Central memory CD8-positive, alpha-beta T cell (primary cell): ENCODE measurements at regions not wholly inside any gene's neighbourhood (a gene's known extent, or its start where the extent isn't known, plus 50 kb on each side); places are given as distances from the start of the nearest gene placed in this dataset.

Experiments used
- ATAC-seq: fragments of 150-1000 bp; cut with Tn5 transposase; replicated peaks from 2 replicates; pipeline ENCODE4 v1.10.0; 2022; ENCODE audit warnings: mild to moderate bottlenecking, moderate FRiP score, moderate number of reproducible peaks; ENCODE audit not compliant: poor library complexity, severe bottlenecking; ENCODE audit errors: extremely low read depth
- DNase-seq, 2 donors: peaks; one replicate each; pipeline ENCODE4 v3.0.0; 2021; ENCODE audit warnings: low spot score in 2 of 2
- H3K27ac Mint-ChIP-seq: one replicate; pipeline ENCODE4 v1.8.0; 2022; ENCODE audit warnings: low read depth, mild to moderate bottlenecking, moderate library complexity, mixed read lengths
- H3K27me3 Mint-ChIP-seq: one replicate; pipeline ENCODE4 v1.8.0; 2022; ENCODE audit warnings: mixed read lengths
- H3K36me3 Mint-ChIP-seq: one replicate; pipeline ENCODE4 v1.8.0; 2022; ENCODE audit warnings: mild to moderate bottlenecking, moderate library complexity, mixed read lengths; ENCODE audit not compliant: insufficient read depth
- H3K4me1 Mint-ChIP-seq: one replicate; pipeline ENCODE4 v1.8.0; 2022; ENCODE audit warnings: mixed read lengths
- H3K4me3 Mint-ChIP-seq: one replicate; pipeline ENCODE4 v1.8.0; 2022; ENCODE audit warnings: mild to moderate bottlenecking, moderate library complexity, mixed read lengths
- H3K9me3 Mint-ChIP-seq: one replicate; pipeline ENCODE4 v1.8.0; 2022; ENCODE audit warnings: mixed read lengths

DNA sequence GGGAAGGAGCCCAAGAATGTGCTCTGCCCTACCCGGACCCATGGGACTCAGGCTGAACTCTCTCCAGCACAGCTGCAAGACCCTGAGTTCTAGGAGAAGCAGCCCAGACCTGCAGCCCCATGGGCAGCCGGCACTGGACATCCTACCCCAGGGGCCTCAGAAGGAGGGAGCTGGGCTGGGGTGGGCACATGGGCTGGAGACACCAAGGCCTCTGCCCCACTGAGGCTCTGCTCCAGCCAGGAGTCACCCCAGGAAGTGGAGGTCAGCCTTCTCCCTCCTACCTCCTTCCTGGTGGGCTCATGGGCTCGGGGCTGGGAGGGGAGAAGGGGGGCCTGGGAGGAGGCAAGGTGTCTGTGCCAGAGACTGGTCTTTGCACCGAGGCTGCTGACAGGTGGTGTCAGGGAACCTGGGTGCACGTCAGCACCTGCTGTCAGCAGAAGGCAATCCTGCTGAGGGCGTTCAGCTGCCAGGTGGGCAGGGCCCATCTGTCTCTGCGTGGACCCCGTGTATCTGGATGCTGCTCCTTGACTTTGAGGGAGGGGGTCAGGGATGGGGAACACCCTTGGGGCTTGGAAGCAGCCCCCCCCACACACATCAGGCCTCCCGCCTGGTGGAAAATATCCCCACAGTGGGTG, 95.2 kb downstream of the PDGFA start:
- H3K27me3 Mint-ChIP-seq, result no peaks in the 10 kb centered on the region
- H3K4me3 Mint-ChIP-seq, result no peak overlapping the region
- no peaks in the 10 kb centered on the region for H3K9me3 Mint-ChIP-seq
- DNase-seq (no peak), ATAC-seq (no peak)
- no peaks in the 10 kb centered on the region for H3K4me1 Mint-ChIP-seq
- H3K27ac Mint-ChIP-seq, result no peak overlapping the region
- peaks cover 2% of the 10 kb centered on the region for H3K36me3 Mint-ChIP-seq

DNA sequence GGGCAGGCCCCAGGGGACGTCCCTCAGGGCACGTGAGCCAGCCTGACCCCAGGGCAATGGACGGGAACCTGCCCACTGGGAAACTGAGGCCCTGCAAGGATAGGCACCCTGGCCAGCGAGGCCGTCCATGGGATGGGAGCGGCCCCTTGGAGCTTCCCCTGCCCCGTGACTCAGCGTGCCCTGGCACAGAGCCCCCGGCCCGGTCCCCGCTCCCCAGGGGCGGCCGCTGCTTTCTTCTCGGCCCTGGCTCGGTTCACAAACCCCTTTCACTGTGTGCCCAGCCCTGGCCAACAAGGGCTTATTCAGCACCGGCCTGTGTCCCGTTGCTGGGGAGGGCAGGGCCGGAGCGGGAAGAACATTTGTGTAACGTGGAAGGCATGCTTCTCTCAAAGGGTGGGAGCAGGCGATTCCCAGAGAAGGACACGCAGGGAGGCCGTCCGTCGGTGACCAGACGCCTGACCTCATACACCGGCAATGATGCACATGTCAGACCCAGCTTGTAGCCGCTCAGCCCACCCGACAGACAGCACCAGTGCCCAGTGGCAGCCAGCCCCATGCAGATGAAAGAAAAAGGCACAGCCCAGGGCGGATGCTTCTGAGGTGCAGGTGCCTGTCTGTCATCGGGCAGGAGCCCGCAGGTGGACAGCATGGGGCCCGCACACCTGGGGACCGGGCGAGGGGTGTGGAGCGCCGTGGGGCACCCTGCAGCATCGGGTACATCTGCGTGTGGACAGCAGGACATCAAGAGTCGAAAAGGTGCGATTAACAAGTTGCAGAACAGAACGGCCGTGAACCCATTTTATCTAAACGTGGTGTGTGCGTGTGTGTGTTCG, 94.5 kb downstream of the PDGFA start:
- Mint-ChIP-seq H3K9me3 (no peaks in the 10 kb centered on the region), H3K27ac (no peak overlapping the region), H3K36me3 (peaks cover 2% of the 10 kb centered on the region), H3K4me1 (no peaks in the 10 kb centered on the region), H3K27me3 (no peaks in the 10 kb centered on the region), H3K4me3 (no peak overlapping the region)
- DNase-seq (no peak), ATAC-seq (no peak)

DNA sequence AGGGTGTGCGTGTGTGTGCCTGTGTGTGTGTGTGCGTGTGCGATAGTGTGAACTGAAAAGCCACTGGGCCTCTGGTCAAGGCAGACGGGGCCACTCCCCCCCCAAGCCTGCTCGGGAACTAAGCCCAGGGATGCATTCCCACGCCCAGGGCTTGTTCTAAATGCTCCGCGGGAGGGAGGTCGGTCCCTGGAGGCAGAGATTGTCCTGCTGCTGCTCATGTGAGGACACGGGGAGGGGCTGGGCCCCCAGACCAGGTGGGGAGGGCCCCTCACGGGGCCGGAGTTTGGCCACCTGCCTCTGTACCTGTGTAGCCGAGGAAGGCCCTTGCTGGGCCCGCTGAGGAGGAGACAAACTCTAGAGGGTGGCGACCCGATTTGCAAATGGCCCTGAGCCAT, 93.9 kb downstream of the PDGFA start:
- no peak for ATAC-seq
- Mint-ChIP-seq H3K27me3 (no peaks in the 10 kb centered on the region), H3K4me3 (no peak overlapping the region), H3K4me1 (no peaks in the 10 kb centered on the region), H3K27ac (no peak overlapping the region), H3K9me3 (no peaks in the 10 kb centered on the region), H3K36me3 (peaks cover 2% of the 10 kb centered on the region)
- no peak for DNase-seq

DNA sequence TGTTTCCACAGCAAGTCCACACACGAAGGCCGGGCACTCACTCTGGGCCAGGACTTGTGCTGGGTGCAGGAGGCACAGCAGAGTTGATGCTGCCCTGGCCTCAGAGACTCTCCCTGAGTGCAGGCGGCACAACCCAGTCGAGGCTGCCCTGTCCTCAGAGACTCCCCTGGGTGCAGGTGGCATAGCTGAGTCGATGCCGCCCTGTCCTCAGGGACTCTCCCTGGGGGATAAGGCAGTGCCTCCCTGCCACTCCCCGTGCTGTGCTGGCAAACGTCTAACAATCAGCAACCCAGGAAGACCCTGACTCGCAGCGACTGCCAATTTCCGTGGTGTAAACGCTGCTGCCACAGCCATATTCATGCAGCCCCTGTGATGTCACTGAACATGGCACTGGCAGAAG, 93.1 kb downstream of the PDGFA start:
- peaks cover 2% of the 10 kb centered on the region for H3K36me3 Mint-ChIP-seq
- DNase-seq, result no peak
- no peaks in the 10 kb centered on the region for H3K27me3 Mint-ChIP-seq
- no peak overlapping the region for H3K27ac Mint-ChIP-seq
- H3K4me3 Mint-ChIP-seq, result no peak overlapping the region
- no peak for ATAC-seq
- H3K4me1 Mint-ChIP-seq, result no peaks in the 10 kb centered on the region
- H3K9me3 Mint-ChIP-seq, result no peaks in the 10 kb centered on the region

DNA sequence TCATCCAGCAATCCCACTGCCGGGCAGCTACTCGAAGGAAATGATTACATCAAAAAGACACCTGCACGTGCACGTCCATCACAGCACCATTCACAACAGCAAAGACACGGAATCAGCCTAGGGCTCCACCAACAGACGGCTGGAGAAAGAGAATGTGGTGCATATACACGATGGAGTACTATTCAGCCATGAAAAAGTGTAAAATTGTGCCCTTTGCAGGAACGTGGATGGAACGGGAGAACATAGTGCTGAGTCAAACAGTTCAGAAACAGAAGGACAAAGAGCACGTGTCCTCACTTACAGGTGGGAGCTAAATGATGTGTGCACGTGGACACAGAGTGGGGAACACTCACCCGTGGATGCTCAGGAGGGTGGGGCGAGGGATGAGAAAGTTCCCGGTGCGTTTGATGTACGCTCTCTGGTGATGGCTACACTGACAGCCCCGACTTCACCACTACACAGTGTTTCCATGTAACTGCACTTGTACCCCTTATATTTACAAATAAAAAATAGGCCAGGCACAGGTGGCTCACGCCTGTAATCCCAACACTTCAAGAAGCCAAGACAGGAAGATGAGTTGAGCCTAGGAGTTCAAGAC, 92.0 kb downstream of the PDGFA start:
- Mint-ChIP-seq H3K27me3 (no peaks in the 10 kb centered on the region), H3K9me3 (no peaks in the 10 kb centered on the region), H3K4me3 (no peak overlapping the region), H3K4me1 (no peaks in the 10 kb centered on the region), H3K27ac (no peak overlapping the region), H3K36me3 (peaks cover 2% of the 10 kb centered on the region)
- no peak for ATAC-seq
- DNase-seq, result no peak

DNA sequence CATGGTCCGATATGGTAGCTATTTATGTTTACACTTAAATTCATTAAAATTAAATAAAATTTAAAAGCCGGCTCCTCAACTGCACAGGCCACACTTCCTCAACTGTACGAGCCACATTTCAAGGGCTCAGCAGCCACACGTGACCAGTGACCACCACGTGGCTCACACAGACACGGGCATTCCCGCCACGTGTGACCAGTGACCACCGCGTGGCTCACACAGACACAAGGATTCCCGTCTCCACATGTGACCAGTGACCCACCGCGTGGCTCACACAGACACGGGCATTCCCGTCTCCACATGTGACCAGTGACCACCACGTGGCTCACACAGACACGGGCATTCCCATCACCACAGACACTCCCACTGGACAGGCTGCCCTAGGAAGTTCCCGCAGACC, 91.3 kb downstream of the PDGFA start:
- H3K36me3 Mint-ChIP-seq, result peaks cover 2% of the 10 kb centered on the region
- no peak overlapping the region for H3K27ac Mint-ChIP-seq
- no peak overlapping the region for H3K4me3 Mint-ChIP-seq
- no peak for DNase-seq
- no peaks in the 10 kb centered on the region for H3K9me3 Mint-ChIP-seq
- no peaks in the 10 kb centered on the region for H3K4me1 Mint-ChIP-seq
- no peak for ATAC-seq
- no peaks in the 10 kb centered on the region for H3K27me3 Mint-ChIP-seq

DNA sequence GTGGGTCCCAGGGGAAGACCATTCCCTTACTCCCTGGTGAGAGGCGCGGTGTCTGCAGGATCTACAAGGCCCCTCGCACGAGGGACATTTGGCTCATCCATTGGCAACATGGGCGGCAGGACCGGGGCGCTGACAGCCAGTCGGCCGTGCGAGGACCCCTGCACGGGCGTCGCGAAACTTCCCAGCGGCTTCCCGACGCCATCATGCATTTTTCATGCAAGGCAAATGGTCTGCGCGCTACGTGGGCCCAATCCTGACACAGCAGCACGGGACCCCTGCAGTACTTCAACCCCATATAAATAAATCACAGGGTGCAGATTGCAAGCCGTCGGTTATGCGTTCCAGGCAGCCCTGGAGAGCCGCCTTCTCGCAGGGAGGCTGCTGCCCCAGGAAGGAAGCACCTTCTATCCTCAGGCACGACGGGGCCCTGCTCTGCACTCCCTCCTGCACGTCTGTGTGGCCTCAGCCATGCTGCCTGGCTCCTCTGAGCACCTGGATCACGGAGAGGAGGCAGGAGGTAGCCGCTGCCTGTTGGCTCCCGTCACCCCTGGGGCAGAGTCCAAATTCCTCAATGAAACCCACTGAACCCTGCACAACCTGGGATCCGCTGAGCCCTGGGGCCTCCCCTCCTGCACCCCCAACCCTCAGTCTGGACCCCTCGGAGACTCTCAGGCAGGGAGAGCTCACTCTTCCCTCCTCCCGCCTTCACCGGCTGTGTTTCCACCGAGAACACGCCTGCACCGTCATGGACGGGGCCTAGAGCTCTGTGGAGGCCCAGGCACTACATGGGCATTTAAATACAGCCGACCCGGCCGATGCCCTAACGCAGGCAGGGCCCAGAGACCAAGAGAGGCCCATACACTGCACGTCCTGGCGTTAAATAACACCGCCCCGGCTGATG, 90.5 kb downstream of the PDGFA start:
- Mint-ChIP-seq H3K36me3 (no peaks in the 10 kb centered on the region), H3K4me1 (no peaks in the 10 kb centered on the region), H3K9me3 (no peaks in the 10 kb centered on the region), H3K27ac (no peak overlapping the region), H3K27me3 (no peaks in the 10 kb centered on the region), H3K4me3 (no peak overlapping the region)
- ATAC-seq, result no peak
- DNase-seq, result no peak

DNA sequence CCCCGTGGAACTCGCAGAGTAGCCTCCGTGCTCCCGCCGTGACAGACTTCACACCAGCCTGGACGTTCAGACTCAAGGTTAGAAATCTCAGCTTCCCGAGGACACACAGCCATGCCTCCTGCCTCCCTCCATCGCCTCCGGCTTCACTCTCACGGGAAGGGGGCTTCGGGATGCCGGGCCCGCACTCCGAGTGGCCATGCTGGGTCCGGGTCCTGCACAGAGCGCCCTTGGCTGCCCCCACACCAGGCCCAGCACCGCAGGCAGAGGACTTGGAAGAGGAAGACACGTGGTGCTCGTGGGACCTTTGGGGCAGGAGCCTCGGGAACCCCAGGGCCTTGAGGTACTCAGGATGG, 89.8 kb downstream of the PDGFA start:
- Mint-ChIP-seq H3K27me3 (no peaks in the 10 kb centered on the region), H3K36me3 (no peaks in the 10 kb centered on the region), H3K9me3 (no peaks in the 10 kb centered on the region), H3K27ac (no peak overlapping the region), H3K4me1 (no peaks in the 10 kb centered on the region), H3K4me3 (no peak overlapping the region)
- no peak for ATAC-seq
- no peak for DNase-seq

DNA sequence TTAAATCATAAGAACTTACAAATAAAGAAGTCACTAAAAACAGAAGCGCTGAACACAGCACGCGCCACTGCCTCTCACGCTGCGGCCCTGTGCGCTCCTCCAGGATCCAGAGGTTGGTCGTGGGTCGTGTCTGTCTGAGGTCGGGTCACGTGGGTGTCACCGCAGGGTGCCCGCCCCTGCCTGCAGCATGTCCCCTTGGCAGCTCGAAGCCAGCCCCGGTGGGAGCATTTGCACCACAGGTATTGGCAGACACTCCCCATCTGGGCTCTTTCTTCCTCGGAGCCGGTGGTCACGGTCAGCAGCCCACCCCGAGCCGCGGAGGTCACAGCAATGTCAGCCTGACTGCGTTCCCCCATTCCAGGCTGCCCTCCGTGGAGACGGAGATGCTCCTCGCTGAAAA, 88.6 kb downstream of the PDGFA start:
- H3K27me3 Mint-ChIP-seq, result no peaks in the 10 kb centered on the region
- no peaks in the 10 kb centered on the region for H3K4me1 Mint-ChIP-seq
- no peaks in the 10 kb centered on the region for H3K36me3 Mint-ChIP-seq
- no peak for ATAC-seq
- H3K9me3 Mint-ChIP-seq, result no peaks in the 10 kb centered on the region
- DNase-seq, result no peak
- H3K4me3 Mint-ChIP-seq, result no peak overlapping the region
- H3K27ac Mint-ChIP-seq, result no peak overlapping the region

DNA sequence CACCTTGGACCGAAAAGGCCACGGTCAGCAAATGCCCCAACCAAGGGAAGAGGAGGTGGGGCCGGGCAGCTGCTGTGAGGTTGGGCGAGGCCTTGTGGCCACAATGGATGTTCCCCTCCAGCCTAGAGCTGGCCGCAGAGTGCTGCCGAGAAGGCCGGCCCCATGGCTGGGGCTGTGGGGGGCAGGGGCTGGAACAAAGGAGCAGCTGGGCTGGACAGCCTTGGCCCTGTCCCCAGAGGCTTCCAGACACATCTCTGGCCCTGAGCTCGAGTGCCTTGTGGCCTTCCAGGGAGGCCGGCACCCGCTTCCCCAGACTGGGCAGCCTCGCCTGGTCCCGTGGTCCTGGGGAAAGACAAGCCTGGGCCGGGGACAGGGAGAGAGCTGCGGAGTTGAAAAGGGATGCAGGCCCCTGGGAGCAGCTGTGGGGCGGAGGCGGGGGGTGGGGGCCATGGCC, 88.0 kb downstream of the PDGFA start:
- no peak overlapping the region for H3K4me3 Mint-ChIP-seq
- H3K9me3 Mint-ChIP-seq, result no peaks in the 10 kb centered on the region
- no peak overlapping the region for H3K27ac Mint-ChIP-seq
- DNase-seq (no peak), ATAC-seq (no peak)
- no peaks in the 10 kb centered on the region for H3K36me3 Mint-ChIP-seq
- H3K4me1 Mint-ChIP-seq, result no peaks in the 10 kb centered on the region
- no peaks in the 10 kb centered on the region for H3K27me3 Mint-ChIP-seq

DNA sequence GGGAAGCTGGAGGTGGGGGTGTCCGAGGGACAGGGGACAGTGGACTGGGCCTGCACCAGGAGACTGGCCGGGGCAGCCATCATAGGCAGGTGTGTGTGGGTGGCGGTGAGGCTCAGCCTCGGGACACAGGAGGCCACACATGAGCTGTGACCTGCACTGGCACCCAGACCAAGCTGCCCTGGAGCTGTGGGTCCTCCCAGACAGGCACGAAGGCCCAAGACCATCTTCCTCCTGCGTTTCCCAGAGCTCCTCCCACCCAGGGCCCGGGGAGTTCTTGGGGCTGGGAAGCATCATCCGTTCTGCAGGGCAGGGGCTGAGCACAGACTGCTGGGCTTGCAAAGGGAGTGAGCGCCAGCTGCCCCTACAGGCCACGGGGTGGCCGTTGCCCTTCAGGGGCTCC, 87.4 kb downstream of the PDGFA start:
- H3K4me1 Mint-ChIP-seq, result no peaks in the 10 kb centered on the region
- H3K4me3 Mint-ChIP-seq, result no peak overlapping the region
- no peak for ATAC-seq
- no peaks in the 10 kb centered on the region for H3K27me3 Mint-ChIP-seq
- H3K9me3 Mint-ChIP-seq, result no peaks in the 10 kb centered on the region
- no peaks in the 10 kb centered on the region for H3K36me3 Mint-ChIP-seq
- no peak for DNase-seq
- no peak overlapping the region for H3K27ac Mint-ChIP-seq

DNA sequence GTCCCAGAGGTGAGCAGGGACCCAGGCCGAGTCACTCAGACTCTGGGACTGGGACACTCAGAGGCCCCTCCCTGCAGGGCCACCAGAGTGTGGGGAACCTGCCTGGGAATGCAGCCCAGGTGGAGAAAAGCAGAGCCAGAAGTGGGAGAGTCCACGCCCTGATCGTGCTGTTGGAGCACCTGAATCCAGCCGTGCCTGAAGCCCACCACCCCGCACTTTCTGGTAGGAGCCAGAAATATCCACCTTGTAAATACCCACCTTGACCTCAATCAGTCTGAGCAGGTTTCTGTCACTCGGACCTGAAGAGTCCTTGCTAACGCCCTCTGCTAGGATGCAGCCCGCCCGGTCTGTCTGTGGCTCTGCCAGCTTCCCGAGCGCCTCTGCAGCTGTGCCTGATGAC, 86.7 kb downstream of the PDGFA start:
- Mint-ChIP-seq H3K4me3 (no peak overlapping the region), H3K27ac (no peak overlapping the region), H3K9me3 (no peaks in the 10 kb centered on the region), H3K4me1 (no peaks in the 10 kb centered on the region), H3K36me3 (no peaks in the 10 kb centered on the region), H3K27me3 (no peaks in the 10 kb centered on the region)
- DNase-seq (no peak), ATAC-seq (no peak)
